ENCODE measurements at regions not wholly inside any gene's neighbourhood (a gene's known extent, or its start where the extent isn't known, plus 50 kb on each side); places are given as distances from the start of the nearest gene placed in this dataset.

DNA sequence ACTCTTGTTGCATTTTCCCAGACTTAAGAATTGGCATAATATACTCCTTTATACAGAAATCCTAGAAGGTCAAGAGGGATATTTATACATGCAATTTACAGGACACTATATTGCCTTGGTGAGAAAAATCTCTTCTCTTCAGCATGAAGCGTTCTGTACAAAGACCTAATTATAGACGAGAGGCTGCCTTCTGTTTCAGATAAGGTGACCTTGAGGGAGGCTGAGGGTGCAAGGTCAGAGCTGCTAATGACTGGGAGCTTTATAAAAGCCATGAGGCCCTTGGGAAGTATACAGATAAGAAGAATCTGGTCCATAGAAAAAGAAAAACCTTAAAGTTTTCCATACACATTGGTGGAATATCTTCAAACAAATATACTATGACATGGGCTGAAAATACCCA lies 156.3 kb upstream of the SOX9 start:
- BruUV-seq (replicated peaks) = no TSS peak
- H3K4me3 ChIP-seq (ENCODE audit: low read depth, low read length, poor library complexity, severe bottlenecking) = no peak overlapping the region
- no peak overlapping the region for H3K27ac ChIP-seq (ENCODE audit: low read depth, low read length, poor library complexity, severe bottlenecking)
- intact Hi-C loops (cut with micrococcal nuclease; ENCODE audit: unreplicated experiment) = no loop called here
- no peaks in the 10 kb centered on the region for H3K9me3 ChIP-seq (ENCODE audit: low read depth, low read length, poor library complexity, severe bottlenecking)
- no peaks in the 10 kb centered on the region for H3K27me3 ChIP-seq (replicated peaks; ENCODE audit: insufficient read depth, low read depth, low read length, poor library complexity)
- no peaks in the 10 kb centered on the region for H3K4me1 ChIP-seq (ENCODE audit: insufficient read depth, low read length, poor library complexity, severe bottlenecking)
- CTCF ChIA-PET = no interaction called here
- TF ChIP-seq, protein P1, sequence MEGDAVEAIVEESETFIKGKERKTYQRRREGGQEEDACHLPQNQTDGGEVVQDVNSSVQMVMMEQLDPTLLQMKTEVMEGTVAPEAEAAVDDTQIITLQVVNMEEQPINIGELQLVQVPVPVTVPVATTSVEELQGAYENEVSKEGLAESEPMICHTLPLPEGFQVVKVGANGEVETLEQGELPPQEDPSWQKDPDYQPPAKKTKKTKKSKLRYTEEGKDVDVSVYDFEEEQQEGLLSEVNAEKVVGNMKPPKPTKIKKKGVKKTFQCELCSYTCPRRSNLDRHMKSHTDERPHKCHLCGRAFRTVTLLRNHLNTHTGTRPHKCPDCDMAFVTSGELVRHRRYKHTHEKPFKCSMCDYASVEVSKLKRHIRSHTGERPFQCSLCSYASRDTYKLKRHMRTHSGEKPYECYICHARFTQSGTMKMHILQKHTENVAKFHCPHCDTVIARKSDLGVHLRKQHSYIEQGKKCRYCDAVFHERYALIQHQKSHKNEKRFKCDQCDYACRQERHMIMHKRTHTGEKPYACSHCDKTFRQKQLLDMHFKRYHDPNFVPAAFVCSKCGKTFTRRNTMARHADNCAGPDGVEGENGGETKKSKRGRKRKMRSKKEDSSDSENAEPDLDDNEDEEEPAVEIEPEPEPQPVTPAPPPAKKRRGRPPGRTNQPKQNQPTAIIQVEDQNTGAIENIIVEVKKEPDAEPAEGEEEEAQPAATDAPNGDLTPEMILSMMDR (conservative IDR thresholded peaks at IDR 0.05; ENCODE audit: low read depth, low read length) = no peak
- POLR2A ChIA-PET (ENCODE audit: low non-redundant PET) = no interaction called here
- no peak for DNase-seq (ENCODE audit: low spot score)
- no peaks in the 10 kb centered on the region for H3K36me3 ChIP-seq (ENCODE audit: insufficient read depth, low read length, poor library complexity, severe bottlenecking)

DNA sequence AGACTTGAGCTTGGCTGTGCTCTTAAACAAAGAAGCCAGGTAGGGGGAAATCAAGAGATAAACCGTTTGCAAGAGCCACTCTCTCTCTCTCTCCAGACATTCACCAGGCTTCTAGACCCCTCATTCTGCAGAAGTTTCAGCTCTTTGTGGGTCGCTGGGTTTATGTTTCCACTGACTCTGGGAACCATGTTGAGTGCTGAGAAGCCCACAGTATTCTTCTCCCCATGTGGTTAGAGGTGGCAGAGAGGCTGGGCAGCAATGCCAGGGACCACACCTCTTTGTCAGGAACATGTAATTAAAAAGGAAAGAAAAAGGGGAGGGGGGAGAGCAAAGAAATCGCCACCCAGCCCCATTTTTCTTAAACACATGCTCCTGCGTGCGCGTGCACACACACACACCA lies 154.8 kb upstream of the SOX9 start:
- Histone ChIP-seq H3K4me3 (ENCODE audit: low read depth, low read length, poor library complexity, severe bottlenecking) (no peak overlapping the region), H3K27ac (ENCODE audit: low read depth, low read length, poor library complexity, severe bottlenecking) (no peak overlapping the region), H3K4me1 (ENCODE audit: insufficient read depth, low read length, poor library complexity, severe bottlenecking) (no peaks in the 10 kb centered on the region), H3K27me3 (replicated peaks; ENCODE audit: insufficient read depth, low read depth, low read length, poor library complexity) (no peaks in the 10 kb centered on the region), H3K9me3 (ENCODE audit: low read depth, low read length, poor library complexity, severe bottlenecking) (no peaks in the 10 kb centered on the region), H3K36me3 (ENCODE audit: insufficient read depth, low read length, poor library complexity, severe bottlenecking) (no peaks in the 10 kb centered on the region)
- DNase-seq (ENCODE audit: low spot score) = no peak
- no TSS peak for BruUV-seq (replicated peaks)
- CTCF ChIA-PET = no interaction called here
- intact Hi-C loops (cut with micrococcal nuclease; ENCODE audit: unreplicated experiment) = no loop called here
- TF ChIP-seq, protein P1 (conservative IDR thresholded peaks at IDR 0.05; ENCODE audit: low read depth, low read length) = no peak
- TF ChIP-seq EZH2 (IDR thresholded peaks at IDR 0.05; ENCODE audit: borderline replicate concordance, low read depth, low read length, poor library complexity, severe bottlenecking) = no peak
- POLR2A ChIA-PET (ENCODE audit: low non-redundant PET) = no interaction called here

- Histone ChIP-seq H3K27ac (ENCODE audit: low read depth, low read length, poor library complexity, severe bottlenecking) (no peak overlapping the region), H3K36me3 (ENCODE audit: insufficient read depth, low read length, poor library complexity, severe bottlenecking) (no peaks in the 10 kb centered on the region), H3K9me3 (ENCODE audit: low read depth, low read length, poor library complexity, severe bottlenecking) (no peaks in the 10 kb centered on the region), H3K27me3 (replicated peaks; ENCODE audit: insufficient read depth, low read depth, low read length, poor library complexity) (no peaks in the 10 kb centered on the region), H3K4me1 (ENCODE audit: insufficient read depth, low read length, poor library complexity, severe bottlenecking) (no peaks in the 10 kb centered on the region), H3K4me3 (ENCODE audit: low read depth, low read length, poor library complexity, severe bottlenecking) (no peak overlapping the region)
- intact Hi-C loops (cut with micrococcal nuclease; ENCODE audit: unreplicated experiment) = no loop called here
- CTCF ChIA-PET = no interaction called here
- POLR2A ChIA-PET (ENCODE audit: low non-redundant PET) = no interaction called here
- BruUV-seq (replicated peaks) = no TSS peak
- no peak for DNase-seq (ENCODE audit: low spot score)
- no peak for TF ChIP-seq EZH2 (IDR thresholded peaks at IDR 0.05; ENCODE audit: borderline replicate concordance, low read depth, low read length, poor library complexity, severe bottlenecking)
- TF ChIP-seq, protein P1 (conservative IDR thresholded peaks at IDR 0.05; ENCODE audit: low read depth, low read length) = no peak
Observed at GRCh38 chr17:71966459-71967313, 154.1 kb upstream of the SOX9 start.
